Neutrophil (primary cell): ENCODE measurements at regions not wholly inside any gene's neighbourhood (a gene's known extent, or its start where the extent isn't known, plus 50 kb on each side); places are given as distances from the start of the nearest gene placed in this dataset.
"Not testable (repeated sequence)": the region's sequence is repeated elsewhere in the genome, so short reads cannot be mapped to it uniquely, and the experiment has no call there.

Experiments
- H3K27ac ChIP-seq: fragments of 200-600 bp; sonication (generic); 2 replicates; pipeline ENCODE4 v1.5.1; 2016; ENCODE audit warnings: mild to moderate bottlenecking, moderate library complexity
- H3K27me3 ChIP-seq: fragments of 200-600 bp; sonication (generic); 2 replicates; pipeline ENCODE4 v1.6.0; 2016; ENCODE audit warnings: mild to moderate bottlenecking
- H3K36me3 ChIP-seq: fragments of 200-600 bp; sonication (generic); 2 replicates; pipeline ENCODE4 v1.5.1; 2017
- H3K4me1 ChIP-seq, 2 experiments: fragments of 200-600 bp in 1 of 2; sonication (generic) in 1 of 2; 1 replicate in 1 of 2; 2 replicates in 1 of 2; pipeline versions ENCODE4 v1.5.1 to v1.6.1; 2013 to 2016; ENCODE audit warnings: low read depth in 1 of 2, low read length in 1 of 2, mild to moderate bottlenecking in 1 of 2, moderate library complexity in 1 of 2; ENCODE audit not compliant: control insufficient read depth in 1 of 2, insufficient read depth in 1 of 2
- H3K4me3 ChIP-seq, 2 experiments: fragments of 200-600 bp in 1 of 2; sonication (generic) in 1 of 2; 1 replicate in 1 of 2; 2 replicates in 1 of 2; pipeline ENCODE4 v1.5.1; 2013 to 2016; ENCODE audit warnings: low read depth in 1 of 2, low read length in 1 of 2, mild to moderate bottlenecking in 1 of 2, moderate library complexity in 1 of 2
- H3K9me3 ChIP-seq: fragments of 200-600 bp; sonication (generic); 2 replicates; pipeline ENCODE4 v1.5.1; 2016
- TF ChIP-seq, protein P1 (sequence below): fragments of 200-600 bp; sonication (generic); IDR thresholded peaks from 2 replicates; pipeline ENCODE4 v1.5.1; 2016; ENCODE audit warnings: antibody characterized with exemption

- no peaks in the 10 kb centered on the region for H3K36me3 ChIP-seq
- TF ChIP-seq, protein P1, sequence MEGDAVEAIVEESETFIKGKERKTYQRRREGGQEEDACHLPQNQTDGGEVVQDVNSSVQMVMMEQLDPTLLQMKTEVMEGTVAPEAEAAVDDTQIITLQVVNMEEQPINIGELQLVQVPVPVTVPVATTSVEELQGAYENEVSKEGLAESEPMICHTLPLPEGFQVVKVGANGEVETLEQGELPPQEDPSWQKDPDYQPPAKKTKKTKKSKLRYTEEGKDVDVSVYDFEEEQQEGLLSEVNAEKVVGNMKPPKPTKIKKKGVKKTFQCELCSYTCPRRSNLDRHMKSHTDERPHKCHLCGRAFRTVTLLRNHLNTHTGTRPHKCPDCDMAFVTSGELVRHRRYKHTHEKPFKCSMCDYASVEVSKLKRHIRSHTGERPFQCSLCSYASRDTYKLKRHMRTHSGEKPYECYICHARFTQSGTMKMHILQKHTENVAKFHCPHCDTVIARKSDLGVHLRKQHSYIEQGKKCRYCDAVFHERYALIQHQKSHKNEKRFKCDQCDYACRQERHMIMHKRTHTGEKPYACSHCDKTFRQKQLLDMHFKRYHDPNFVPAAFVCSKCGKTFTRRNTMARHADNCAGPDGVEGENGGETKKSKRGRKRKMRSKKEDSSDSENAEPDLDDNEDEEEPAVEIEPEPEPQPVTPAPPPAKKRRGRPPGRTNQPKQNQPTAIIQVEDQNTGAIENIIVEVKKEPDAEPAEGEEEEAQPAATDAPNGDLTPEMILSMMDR, result no peak
These were observed 212.2 kb upstream of the ACO1 start for GRCh38 chr9:32172256-32172655.

DNA sequence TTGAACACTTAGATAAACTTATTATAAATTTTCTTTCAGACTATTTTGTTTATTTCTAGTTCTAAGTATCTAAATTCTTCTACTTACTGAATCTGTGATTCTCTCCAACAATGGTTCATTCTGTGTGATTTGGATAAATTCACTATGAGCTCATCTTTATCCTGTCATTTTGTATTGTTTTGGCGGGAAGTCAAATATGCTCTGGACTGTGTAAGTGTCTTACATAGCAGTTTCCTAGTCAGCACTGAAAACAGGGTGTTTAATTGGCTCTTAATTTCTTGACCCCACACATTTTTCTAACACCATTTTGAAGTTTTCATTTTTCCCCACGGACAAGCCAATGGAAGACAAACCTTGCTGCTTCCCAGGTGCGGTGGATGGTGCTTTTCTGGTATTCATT, 207.0 kb upstream of the ACO1 start:
- TF ChIP-seq, protein P1, result no peak

More at GRCh38 chr9:32172256-32172655, 212.2 kb upstream of the ACO1 start:
- no peaks in the 10 kb centered on the region for H3K27me3 ChIP-seq
- H3K4me3 ChIP-seq, result no peak overlapping the region
- H3K27ac ChIP-seq, result no peak overlapping the region
- no peaks in the 10 kb centered on the region for H3K4me1 ChIP-seq
- no peaks in the 10 kb centered on the region for H3K9me3 ChIP-seq

GRCh38 chr9:32180597-32180996, 203.8 kb upstream of the ACO1 start:
- Histone ChIP-seq H3K9me3 (no peaks in the 10 kb centered on the region), H3K4me3 (no peak overlapping the region), H3K4me1 (no peaks in the 10 kb centered on the region), H3K36me3 (no peaks in the 10 kb centered on the region), H3K27me3 (no peaks in the 10 kb centered on the region), H3K27ac (no peak overlapping the region)
- TF ChIP-seq, protein P1, result no peak

More for the DNA sequence above, 207.0 kb upstream of the ACO1 start:
- no peak overlapping the region for H3K27ac ChIP-seq
- H3K9me3 ChIP-seq, result no peaks in the 10 kb centered on the region
- H3K36me3 ChIP-seq, result no peaks in the 10 kb centered on the region
- H3K4me1 ChIP-seq, result no peaks in the 10 kb centered on the region
- no peak overlapping the region for H3K4me3 ChIP-seq
- H3K27me3 ChIP-seq, result no peaks in the 10 kb centered on the region

GRCh38 chr9:32200241-32200640, 184.2 kb upstream of the ACO1 start:
- Histone ChIP-seq H3K9me3 (no peaks in the 10 kb centered on the region), H3K27ac (no peak overlapping the region), H3K36me3 (no peaks in the 10 kb centered on the region), H3K4me3 (no peak overlapping the region), H3K4me1 (no peaks in the 10 kb centered on the region), H3K27me3 (no peaks in the 10 kb centered on the region)
- TF ChIP-seq, protein P1, result no peak

DNA sequence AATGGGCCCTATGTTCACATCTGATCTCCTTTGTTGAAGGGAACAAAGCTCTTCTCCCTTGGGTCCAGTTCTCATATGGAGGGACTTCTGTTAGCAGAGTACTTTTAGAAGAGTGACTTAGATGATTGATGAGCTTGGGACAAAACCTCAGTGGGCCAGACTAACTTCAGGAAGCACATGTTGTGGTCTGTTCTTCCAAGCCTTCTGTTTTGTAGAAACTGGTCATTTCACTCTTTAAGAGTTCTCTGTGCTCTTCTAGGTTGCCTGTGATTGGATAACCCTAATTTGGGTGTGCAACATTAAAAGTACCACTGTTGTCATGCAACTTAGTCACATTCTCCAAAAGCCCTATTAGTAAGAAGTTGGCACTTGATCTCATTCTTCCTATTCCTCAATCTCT, 183.5 kb upstream of the ACO1 start:
- Histone ChIP-seq H3K27me3 (no peaks in the 10 kb centered on the region), H3K36me3 (no peaks in the 10 kb centered on the region), H3K4me3 (no peak overlapping the region), H3K4me1 (no peaks in the 10 kb centered on the region), H3K27ac (no peak overlapping the region), H3K9me3 (no peaks in the 10 kb centered on the region)
- TF ChIP-seq, protein P1, result no peak

GRCh38 chr9:32209164-32209563, 175.3 kb upstream of the ACO1 start:
- H3K36me3 ChIP-seq, H3K27me3 ChIP-seq, H3K4me1 ChIP-seq, H3K27ac ChIP-seq, H3K9me3 ChIP-seq, H3K4me3 ChIP-seq: not testable (repeated sequence)
